ENCODE measurements at regions not wholly inside any gene's neighbourhood (a gene's known extent, or its start where the extent isn't known, plus 50 kb on each side); places are given as distances from the start of the nearest gene placed in this dataset.

GRCh38 chr3:66928252-66928651, 69.9 kb upstream of the KBTBD8 start:
- TF ChIP-seq CTCF (IDR thresholded peaks at IDR 0.05) (no peak), POLR2AphosphoS5 (IDR thresholded peaks at IDR 0.05) (no peak), POLR2A (IDR thresholded peaks at IDR 0.05) (no peak), EP300 (IDR thresholded peaks at IDR 0.05; ENCODE audit: low read depth) (no peak)

All from transverse colon (tissue), 4 donors.